BJ (cell line): ENCODE measurements at regions not wholly inside any gene's neighbourhood (a gene's known extent, or its start where the extent isn't known, plus 50 kb on each side); places are given as distances from the start of the nearest gene placed in this dataset.

Experiments used
- CTCF ChIA-PET: fragments of 350-600 bp; formaldehyde crosslinking; extraction: SDS; loops from one replicate; lab custom pipeline; 2021; ENCODE audit warnings: antibody characterized with exemption, inconsistent platforms; lab: Yijun Ruan, JAX
- POLR2A ChIA-PET: fragments of 300-600 bp; sonication (Branson Sonifier 250); formaldehyde crosslinking; extraction: SDS; loops from one replicate; lab custom pipeline; 2021; ENCODE audit warnings: antibody characterized with exemption; lab: Charles Lee
- DNase-seq: peaks from one replicate; pipeline ENCODE4 v3.0.0-alpha.2; 2011; ENCODE audit warnings: low read depth
- H3K27me3 ChIP-seq: 2 replicates; pipeline ENCODE4 v1.6.0; 2011; ENCODE audit warnings: low read length; ENCODE audit not compliant: control insufficient read depth, insufficient read depth
- H3K36me3 ChIP-seq: 2 replicates; pipeline ENCODE4 v1.5.1; 2011; ENCODE audit warnings: low read length; ENCODE audit not compliant: control insufficient read depth, insufficient read depth
- H3K4me3 ChIP-seq: 2 replicates; pipeline ENCODE4 v1.5.1; 2011; ENCODE audit warnings: low read depth, mild to moderate bottlenecking, control low read depth, low read length
- CTCF ChIP-seq: IDR thresholded peaks from 2 replicates; pipeline ENCODE4 v1.5.1; 2011; ENCODE audit warnings: low read depth, mild to moderate bottlenecking, control low read depth, inconsistent platforms, low read length, moderate library complexity; ENCODE audit not compliant: insufficient read depth

GRCh38 chr17:77893144-77894044 lies 65.1 kb upstream of the TNRC6C start:
- no peak for DNase-seq
- H3K27me3 ChIP-seq = peaks cover 12% of the 10 kb centered on the region
- POLR2A ChIA-PET = no interaction called here

GRCh38 chr17:77894126-77894956 lies 64.2 kb upstream of the TNRC6C start:
- Histone ChIP-seq H3K36me3 (no peaks in the 10 kb centered on the region), H3K4me3 (no peak overlapping the region), H3K27me3 (peaks cover 9% of the 10 kb centered on the region)
- CTCF ChIA-PET = no interaction called here
- POLR2A ChIA-PET = no interaction called here
- DNase-seq = no peak
- no peak for TF ChIP-seq CTCF

More at GRCh38 chr17:77893144-77894044, 65.1 kb upstream of the TNRC6C start:
- CTCF ChIA-PET = interaction anchor here (1.1 kb wide), 1 partner anchor 29 kb away, joined by 4 read pairs; no protein-coding TSS in a partner anchor
- TF ChIP-seq CTCF = no peak
- H3K36me3 ChIP-seq = no peaks in the 10 kb centered on the region
- no peak overlapping the region for H3K4me3 ChIP-seq

- no peak for TF ChIP-seq CTCF
- Histone ChIP-seq H3K4me3 (no peak overlapping the region), H3K36me3 (no peaks in the 10 kb centered on the region), H3K27me3 (peaks cover 12% of the 10 kb centered on the region)
- POLR2A ChIA-PET = no interaction called here
- CTCF ChIA-PET = no interaction called here
- no peak for DNase-seq
These were observed 60.7 kb upstream of the TNRC6C start for GRCh38 chr17:77897741-77898301.

- Histone ChIP-seq H3K36me3 (no peaks in the 10 kb centered on the region), H3K4me3 (no peak overlapping the region), H3K27me3 (peaks cover 15% of the 10 kb centered on the region)
- no peak for DNase-seq
- no peak for TF ChIP-seq CTCF
- ChIA-PET POLR2A (no interaction called here), CTCF (interaction anchor here (0.8 kb wide), 1 partner anchor 18 kb away, joined by 3 read pairs; no protein-coding TSS in a partner anchor)
These were observed 59.7 kb upstream of the TNRC6C start for GRCh38 chr17:77898521-77899434.
